ENCODE measurements at regions not wholly inside any gene's neighbourhood (a gene's known extent, or its start where the extent isn't known, plus 50 kb on each side); places are given as distances from the start of the nearest gene placed in this dataset.

DNA sequence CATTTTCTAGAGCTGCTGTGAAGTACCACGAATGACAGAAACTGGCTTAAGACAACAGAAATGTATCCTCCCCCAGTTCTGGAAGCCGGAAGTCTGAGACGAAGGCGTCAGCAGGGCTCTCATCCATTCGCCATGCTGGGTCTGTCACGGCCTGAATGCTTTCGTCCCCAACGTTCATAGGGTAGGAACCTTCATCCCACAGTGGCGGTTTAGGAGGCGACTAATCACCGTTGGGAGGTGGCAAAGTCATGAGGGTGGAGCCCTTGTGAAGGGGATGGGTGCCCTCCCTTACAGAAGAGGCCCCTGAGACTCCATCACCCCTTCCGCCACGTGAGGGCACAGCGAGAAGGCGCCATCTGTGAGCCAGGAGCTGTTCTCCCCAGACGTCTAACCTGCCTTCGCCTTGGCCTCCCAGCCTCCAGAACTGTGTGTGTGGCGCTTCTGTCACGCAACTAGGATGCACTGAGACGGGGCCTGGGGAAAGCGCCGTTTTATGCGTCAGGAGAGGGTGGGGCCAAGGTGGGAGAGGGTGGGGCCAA lies 250.3 kb downstream of the TTLL2 start:
- DNase-seq = no peak

DNA sequence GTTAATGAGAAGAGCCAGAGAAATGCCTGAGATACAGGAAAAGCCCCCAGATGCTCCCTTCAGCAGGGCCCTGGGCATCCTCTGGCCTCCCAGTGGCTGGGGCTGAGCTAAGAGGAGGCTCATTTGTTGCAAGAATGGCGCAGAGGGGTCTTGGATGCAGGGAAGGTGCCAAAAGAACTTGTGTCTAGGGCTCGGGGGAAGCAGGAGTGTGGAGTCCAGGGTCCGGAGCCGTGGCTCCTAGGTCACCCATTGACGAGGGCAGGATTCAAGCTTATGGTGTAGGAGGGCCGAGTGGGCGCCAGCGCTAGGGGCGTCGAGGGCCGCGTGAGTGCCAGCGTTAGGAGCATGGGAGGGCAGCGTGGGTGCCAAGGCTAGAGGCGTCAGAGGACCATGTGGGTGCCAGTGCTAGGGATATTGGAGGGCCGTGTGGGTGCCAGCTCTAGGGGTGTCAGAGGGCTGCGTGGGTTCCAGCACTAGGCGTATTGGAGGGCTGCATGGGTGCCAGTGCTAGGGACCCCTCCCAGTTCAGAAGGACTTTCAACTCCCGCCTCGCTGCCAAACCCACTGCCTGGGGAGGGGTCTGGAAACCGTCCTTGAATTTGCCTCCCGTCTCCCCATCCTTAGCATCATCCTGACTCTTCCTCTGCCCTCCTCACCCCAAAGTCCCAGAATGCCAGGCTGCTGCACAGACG lies 250.5 kb upstream of the AFDN start:
- no peak overlapping the region for H3K4me3 ChIP-seq
- no peaks in the 10 kb centered on the region for H3K9me3 ChIP-seq
- H3K27me3 ChIP-seq = no peaks in the 10 kb centered on the region
- TF ChIP-seq, protein P1, sequence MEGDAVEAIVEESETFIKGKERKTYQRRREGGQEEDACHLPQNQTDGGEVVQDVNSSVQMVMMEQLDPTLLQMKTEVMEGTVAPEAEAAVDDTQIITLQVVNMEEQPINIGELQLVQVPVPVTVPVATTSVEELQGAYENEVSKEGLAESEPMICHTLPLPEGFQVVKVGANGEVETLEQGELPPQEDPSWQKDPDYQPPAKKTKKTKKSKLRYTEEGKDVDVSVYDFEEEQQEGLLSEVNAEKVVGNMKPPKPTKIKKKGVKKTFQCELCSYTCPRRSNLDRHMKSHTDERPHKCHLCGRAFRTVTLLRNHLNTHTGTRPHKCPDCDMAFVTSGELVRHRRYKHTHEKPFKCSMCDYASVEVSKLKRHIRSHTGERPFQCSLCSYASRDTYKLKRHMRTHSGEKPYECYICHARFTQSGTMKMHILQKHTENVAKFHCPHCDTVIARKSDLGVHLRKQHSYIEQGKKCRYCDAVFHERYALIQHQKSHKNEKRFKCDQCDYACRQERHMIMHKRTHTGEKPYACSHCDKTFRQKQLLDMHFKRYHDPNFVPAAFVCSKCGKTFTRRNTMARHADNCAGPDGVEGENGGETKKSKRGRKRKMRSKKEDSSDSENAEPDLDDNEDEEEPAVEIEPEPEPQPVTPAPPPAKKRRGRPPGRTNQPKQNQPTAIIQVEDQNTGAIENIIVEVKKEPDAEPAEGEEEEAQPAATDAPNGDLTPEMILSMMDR (IDR thresholded peaks at IDR 0.05) = no peak
- DNase-seq (no peak), ATAC-seq (no peak)
- no peaks in the 10 kb centered on the region for H3K36me3 ChIP-seq
- 93 to 94% methylated on average over 23 of the region's 23 CpGs for WGBS, 2 donors
- intact Hi-C loops (cut with DNase I) = no loop called here
- no peak overlapping the region for H3K27ac ChIP-seq
- H3K4me1 ChIP-seq = peaks cover 0 to 20% (median 2%) of the 10 kb centered on the region in 9 donors

More for the DNA sequence above, 250.3 kb downstream of the TTLL2 start:
- Histone ChIP-seq H3K27ac (peak overlapping the region in 5 of 10 donors; percentile 3 to 59 (median 32)), H3K36me3 (no peaks in the 10 kb centered on the region), H3K4me1 (peaks cover 0 to 19% (median 2%) of the 10 kb centered on the region in 9 donors), H3K9me3 (no peaks in the 10 kb centered on the region), H3K4me3 (peak overlapping the region in 4 of 10 donors; percentile 8 to 18 (median 16)), H3K27me3 (no peaks in the 10 kb centered on the region)
- intact Hi-C loops (cut with DNase I) = no loop called here
- WGBS, 2 donors = 86 to 90% methylated on average over 23 of the region's 23 CpGs
- peak in 3 of 8 donors; percentile 22 to 38 (median 36) for ATAC-seq
- TF ChIP-seq, protein P1 (IDR thresholded peaks at IDR 0.05) = no peak

DNA sequence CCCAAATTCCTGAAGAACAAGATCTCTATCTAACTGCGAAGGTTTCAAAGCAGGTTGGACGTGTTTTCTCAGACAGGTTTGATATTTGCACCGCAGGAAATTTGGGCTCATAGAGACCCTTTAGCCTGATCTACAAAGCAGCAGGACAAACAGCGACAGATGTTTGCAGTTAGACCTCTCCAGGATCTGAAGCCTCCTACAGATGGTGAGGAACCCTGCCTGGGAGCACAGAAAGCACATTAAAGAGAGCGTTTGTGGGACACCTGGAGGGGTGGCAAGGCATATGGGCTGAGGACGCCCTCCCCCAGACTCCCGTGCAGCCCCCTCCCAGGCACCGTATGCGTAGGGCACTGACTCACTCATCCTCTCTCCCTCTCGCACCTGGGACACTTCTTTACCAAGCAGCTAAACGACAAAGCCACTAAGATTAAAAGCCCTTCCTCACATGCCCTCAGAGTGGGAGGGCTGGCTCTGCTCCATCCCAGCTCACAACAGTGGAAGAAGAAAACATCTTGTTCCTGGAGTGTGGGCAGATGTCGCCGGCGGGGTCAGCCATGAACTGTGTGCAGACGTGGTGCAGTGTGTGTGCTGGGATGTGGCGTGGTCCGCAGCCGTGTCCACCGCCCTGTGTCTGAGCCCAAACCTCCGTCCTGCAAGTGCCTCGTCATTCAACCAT lies 249.7 kb upstream of the AFDN start:
- no peak overlapping the region for H3K4me3 ChIP-seq
- H3K27me3 ChIP-seq = no peaks in the 10 kb centered on the region
- no peaks in the 10 kb centered on the region for H3K36me3 ChIP-seq
- TF ChIP-seq, protein P1 (IDR thresholded peaks at IDR 0.05) = no peak
- no peaks in the 10 kb centered on the region for H3K9me3 ChIP-seq
- intact Hi-C loops (cut with DNase I) = no loop called here
- 84 to 86% methylated on average over 21 of the region's 21 CpGs for WGBS, 2 donors
- H3K4me1 ChIP-seq = peaks cover 0 to 20% (median 2%) of the 10 kb centered on the region in 9 donors
- DNase-seq = no peak
- no peak for ATAC-seq
- no peak overlapping the region for H3K27ac ChIP-seq

GRCh38 chr6:167577891-167578361 lies 248.8 kb upstream of the AFDN start:
- TF ChIP-seq, protein P1 (IDR thresholded peaks at IDR 0.05) = no peak
- intact Hi-C loops (cut with DNase I) = no loop called here
- ATAC-seq = no peak
- WGBS, 2 donors = 84 to 86% methylated on average over 13 of the region's 13 CpGs
- Histone ChIP-seq H3K9me3 (peaks cover 0 to 8% (median 6%) of the 10 kb centered on the region in 11 donors), H3K4me3 (no peak overlapping the region), H3K27ac (no peak overlapping the region), H3K27me3 (no peaks in the 10 kb centered on the region), H3K36me3 (no peaks in the 10 kb centered on the region), H3K4me1 (peaks cover 0 to 18% (median 2%) of the 10 kb centered on the region in 9 donors)
- DNase-seq = no peak
